Middle frontal gyrus (tissue), 1 donor: ENCODE measurements at regions not wholly inside any gene's neighbourhood (a gene's known extent, or its start where the extent isn't known, plus 50 kb on each side); places are given as distances from the start of the nearest gene placed in this dataset.
A peak's percentile ranks its signal among the peaks of the same experiment; 100 is the strongest.
"Not testable (repeated sequence)": the region's sequence is repeated elsewhere in the genome, so short reads cannot be mapped to it uniquely, and the experiment has no call there.

Experiments used
- DNase-seq: peaks from one replicate; pipeline ENCODE4 v3.0.0-alpha.2; 2015; ENCODE audit warnings: low spot score; ENCODE audit errors: extremely low spot score

DNA sequence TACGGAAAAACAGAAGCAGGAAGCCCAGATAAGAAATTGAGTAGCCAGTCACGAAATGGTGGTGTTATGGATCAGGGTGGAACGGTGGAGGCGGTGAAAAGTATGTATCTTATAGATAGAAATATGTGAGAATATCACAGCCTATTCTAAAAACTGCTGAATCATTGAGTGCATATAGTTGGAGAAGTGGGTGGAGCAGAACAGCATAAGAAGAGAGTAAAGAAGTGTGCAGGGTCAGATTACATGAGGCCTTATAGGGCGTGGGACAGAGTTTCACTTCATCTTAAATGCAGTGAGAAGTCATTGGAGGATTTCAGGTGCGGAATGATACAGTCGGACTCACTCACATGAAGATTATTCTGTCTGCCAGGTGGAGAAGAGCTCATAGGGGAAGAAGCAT lies 293.1 kb downstream of the TRIML1 start:
- no peak for DNase-seq

DNA sequence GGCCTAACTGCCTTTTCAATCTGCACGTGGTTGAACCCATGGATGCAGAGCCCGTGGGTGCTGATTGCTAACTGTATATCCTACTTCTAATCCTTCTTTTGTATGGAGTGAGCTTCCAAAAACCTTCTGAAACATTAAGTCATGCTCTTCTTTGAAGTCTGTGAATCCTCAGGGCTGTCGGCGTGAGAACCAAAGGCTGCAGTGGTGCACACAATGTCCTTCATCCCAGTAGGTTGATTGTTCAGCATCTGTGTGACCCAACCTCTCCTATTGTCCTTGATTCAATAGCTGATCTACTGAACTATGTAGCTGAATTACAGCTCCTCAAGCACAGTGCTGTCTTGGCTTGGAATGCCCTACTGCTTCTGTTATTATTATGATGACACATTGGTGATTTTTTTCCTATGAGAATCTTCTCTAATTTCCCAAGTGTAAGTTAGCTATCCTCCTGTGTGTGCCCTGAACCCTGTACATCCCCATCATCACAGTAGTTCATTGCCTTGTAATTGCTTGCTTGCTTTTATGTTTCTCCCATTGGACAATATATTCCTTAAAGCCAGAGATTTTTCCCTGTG lies 294.6 kb downstream of the TRIML1 start:
- no peak for DNase-seq

DNA sequence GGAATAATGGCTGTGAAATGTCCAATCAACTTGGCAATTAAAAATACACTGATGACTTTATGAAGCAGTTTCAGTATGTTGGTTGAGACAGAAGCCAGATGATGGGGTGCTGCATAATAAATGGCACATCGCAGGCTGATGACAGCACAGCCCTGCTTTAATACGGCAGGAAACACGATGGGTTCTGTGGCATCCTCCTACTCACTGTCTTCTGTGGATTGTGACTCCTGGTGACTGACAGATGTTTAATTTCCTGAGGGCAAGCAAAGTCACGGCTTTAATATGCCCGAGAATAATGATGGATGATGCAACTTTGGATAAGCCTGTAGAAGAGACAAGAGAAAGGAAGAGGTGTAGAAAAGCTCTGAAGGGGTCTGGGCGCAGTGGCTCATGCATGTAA lies 295.4 kb downstream of the TRIML1 start:
- no peak for DNase-seq

DNA sequence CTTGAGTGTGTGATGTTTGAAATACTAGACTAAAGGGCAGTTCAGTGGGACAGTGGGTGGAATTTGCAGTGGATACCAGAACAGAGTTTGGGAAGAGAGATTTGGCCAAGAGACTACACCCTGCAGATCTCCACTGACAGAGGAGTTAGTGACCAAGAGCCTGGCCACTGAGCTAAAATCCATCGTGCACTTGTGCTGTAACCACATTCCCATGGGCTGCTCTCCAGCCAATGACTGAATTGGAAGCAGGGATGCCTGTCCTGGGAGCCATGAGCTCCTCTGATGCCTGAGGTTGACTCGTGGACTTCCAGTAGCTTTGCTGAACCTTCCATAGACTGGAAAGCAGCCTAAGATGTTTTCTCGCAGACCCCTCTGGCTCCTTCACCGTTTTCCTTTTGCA lies 296.1 kb downstream of the TRIML1 start:
- DNase-seq, result no peak

DNA sequence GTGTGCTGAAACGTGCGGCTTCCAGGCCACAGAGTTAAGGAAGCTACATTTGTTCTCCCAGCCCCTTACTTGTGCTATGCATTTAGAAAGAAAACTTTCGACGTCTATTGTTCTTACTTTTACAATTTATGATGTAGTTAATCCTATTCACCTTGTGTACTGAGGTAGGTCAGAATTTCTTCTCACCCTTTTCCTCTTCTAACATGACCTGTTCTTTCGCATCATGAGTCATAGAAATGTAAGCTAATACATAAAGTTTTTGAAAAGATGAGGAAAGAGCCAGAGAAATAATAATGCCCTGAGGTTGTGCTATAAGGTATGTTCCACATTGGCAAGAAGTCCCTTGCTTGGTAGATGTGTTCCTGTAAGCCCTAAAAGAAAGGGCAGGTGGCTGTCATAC lies 298.3 kb downstream of the TRIML1 start:
- DNase-seq, result no peak

DNA sequence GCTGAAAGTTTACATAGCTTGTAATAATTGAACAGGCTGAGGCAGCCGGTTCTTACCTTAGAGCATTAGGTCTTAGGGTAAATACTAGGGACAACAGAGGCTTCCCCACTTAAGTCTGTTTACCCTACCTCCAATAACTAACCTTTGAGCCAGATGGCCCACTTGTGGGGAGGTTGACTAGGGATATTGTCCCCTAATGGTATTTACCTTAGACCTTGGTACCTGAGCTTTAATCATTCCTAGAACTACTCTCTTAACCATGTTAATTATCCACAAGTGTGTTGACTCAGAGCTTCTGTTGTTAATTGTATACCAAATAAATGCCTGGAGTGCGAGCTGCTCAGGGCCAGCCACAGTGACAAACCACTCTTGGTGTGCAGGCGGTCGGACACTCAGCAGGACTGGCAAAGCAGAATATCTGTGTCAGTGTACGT lies 299.2 kb downstream of the TRIML1 start:
- DNase-seq, result not testable (repeated sequence)

DNA sequence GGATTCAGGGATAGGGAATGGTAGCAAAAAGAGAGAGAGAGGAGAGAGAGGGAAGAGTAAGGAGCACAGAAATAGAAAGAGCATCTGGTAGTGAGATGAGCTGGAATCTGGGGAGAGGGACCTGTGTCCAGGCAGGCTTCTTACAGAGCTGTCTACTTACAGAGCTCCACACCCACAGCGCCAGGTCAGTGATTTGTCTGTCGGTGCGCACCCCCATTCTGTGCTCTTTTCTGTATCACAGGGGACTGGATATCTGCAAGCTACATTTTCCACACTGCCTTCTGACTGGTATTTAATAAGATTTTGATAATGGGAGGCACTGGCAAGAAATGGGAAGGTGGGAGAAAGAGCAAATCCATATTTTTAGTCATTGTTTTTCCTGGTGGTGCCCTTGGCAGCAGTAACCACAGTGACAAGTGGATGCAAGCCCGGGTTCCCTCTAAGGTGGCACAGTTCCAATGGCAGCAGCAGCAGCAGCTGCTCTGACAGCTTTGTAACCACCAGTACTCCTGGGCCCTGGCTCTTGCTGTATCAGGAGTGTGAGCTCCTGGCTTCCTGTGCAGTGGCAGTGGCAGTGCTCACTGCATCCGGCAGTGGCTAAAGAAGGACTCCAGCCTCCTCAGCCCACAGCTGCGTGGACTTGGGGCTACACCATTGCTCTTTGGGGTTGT lies 300.5 kb downstream of the TRIML1 start:
- DNase-seq, result peak; percentile 13

DNA sequence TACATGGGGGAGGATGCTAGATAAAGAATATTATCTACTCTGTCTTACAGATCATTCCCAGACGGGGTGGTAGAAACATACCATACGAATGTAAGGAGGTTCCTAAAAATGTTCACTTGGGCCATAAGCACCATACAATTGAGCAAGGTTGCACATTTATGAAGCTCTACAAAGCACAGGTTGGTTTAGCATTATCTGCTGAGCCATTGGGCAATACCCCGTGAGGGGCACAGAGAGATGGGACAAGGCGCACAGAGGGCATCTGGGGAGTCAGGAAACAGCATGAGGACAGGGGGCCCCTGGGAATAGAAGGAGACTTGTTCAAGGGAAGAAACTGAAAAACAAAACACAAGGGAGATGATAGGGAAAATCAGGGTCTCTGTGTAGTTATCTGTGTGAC lies 305.3 kb downstream of the TRIML1 start:
- no peak for DNase-seq

DNA sequence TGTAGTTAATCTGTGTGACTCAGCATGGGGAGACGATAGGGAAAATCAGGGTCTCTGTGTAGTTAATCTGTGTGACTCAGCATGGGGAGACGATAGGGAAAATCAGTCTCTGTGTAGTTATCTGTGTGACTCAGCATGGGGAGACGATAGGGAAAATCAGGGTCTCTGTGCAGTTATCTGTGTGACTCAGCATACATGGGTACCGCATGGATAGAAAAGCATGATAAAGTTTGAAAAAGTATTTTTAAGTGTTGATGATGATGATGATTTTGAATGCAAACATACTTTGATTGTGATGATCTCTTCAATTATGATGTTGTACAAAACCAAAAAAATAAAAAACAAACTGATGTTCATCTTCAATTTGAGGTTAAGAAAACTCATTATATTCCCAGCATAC lies 309.8 kb downstream of the TRIML1 start:
- DNase-seq, result not testable (repeated sequence)

DNA sequence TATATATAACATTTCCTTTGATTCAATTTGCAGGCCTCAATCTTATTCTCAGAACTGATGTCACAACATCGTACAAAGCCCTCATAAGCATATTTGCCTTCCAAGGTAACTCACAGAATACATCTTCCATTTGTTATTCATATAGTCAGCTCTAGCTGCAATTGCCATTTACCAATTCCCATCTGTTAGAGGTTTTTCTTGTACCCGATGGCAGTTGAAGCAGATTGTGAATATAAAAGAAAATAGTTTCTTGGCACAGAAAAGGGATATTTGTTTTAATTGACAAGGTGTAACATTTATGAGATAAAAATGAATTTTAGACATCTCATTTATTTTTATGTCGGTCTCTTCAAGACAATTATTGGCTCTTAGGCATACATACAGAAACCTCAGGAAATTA lies 311.3 kb downstream of the TRIML1 start:
- no peak for DNase-seq

DNA sequence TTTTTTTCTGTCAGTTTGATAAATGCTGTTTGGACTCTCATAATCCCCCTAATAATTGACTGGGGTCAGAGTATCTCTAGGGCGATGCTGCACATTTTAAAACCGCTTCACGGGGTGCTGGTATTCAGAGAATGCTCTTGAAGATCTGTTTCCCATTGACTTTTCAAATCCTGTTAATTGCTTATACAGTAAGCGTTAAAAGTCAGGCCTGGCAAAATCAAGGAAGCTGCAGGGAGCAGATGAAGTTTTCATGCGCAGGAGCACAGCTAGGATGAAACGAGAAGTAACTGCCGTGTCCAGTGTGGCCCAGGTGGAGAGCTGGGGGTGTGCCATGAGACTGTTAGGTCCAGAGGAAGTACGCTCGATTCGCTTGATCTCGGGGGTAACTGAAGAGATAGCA lies 312.9 kb downstream of the TRIML1 start:
- no peak for DNase-seq

DNA sequence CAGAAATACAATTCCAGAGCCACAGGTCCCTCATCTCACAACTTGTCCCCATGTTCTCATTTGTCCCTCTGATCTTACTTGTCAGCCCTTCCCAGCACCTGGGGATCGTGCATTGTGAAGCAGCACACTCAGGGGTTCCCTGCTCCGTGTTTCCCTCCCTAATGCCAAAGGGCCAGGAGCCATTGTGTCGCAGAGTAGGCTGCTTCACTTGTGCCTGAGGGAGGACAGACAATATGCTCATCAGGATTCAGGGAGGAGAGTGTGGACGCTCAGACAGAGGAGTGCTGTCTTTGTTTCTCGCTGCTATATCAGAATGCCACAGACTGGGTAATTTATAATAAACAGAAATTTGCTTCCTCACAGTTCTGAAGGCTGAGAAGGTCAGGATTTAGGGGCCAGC lies 315.3 kb downstream of the TRIML1 start:
- DNase-seq, result no peak

DNA sequence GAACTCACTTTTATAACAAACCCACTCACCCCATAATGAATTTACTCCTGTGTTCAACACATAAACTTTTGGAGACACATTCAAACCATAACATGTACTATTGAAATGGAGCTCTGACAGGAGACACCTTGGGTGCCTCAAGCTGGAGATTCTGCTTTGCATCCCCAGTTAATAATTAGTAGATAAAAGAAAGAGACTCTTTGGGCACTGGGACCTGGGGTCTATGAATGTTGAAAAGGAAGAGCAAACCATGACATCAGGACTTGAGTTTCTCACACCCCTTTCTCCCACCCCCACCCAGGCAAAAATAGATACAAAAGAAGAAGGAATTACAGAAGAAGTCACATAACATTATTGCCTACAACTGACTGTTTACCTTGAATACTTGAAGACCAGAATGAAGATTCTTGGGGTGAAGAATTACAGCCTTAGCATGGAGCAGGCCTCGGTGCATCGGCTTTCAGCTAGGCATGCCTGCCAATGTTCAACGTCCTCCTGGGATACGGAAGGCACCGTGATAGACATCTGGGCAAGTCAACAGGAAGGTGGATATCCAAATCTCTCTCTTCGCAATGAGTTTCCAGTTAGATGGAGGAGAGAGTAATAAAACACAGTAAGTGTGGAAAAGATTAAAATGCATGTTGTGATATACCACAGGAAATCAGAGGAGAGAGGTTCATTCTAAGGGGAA lies 316.0 kb downstream of the TRIML1 start:
- DNase-seq, result no peak

DNA sequence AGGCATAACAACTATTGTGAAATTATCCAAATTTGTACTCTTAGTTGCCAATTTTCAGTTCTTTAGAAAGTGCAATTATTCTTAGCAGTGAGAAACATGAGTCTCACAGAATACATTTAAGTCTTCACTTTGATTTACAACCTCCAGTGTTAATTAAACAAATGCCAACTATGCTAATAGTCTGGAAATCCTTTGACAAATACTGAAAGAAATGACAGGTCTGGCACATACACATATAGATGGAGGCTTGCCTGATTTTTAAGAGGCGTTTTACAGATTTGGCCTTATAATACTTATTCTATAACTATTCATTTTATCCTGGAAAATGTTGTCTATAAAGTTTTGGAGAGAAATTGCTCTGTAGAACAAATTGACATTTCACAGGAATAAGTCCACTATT lies 320.1 kb downstream of the TRIML1 start:
- no peak for DNase-seq

DNA sequence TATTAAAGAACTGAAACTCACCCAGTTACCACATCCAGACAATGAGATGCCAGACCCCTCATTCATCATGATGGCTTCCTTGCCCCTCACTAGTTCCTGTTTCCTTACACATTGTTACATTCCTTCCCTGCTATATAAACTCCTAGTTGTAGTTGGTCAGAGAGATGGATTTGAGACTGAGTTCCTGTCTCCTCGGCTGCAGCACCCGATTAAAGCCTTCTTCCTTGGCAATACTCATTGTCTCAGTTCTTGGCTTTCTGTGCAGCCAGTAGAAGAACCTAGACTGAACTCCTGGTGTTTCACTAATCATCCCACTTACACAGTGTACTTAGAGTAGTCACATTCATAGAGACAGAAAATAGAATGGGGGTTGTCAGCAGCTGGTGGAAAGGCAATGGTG lies 324.7 kb downstream of the TRIML1 start:
- no peak for DNase-seq

DNA sequence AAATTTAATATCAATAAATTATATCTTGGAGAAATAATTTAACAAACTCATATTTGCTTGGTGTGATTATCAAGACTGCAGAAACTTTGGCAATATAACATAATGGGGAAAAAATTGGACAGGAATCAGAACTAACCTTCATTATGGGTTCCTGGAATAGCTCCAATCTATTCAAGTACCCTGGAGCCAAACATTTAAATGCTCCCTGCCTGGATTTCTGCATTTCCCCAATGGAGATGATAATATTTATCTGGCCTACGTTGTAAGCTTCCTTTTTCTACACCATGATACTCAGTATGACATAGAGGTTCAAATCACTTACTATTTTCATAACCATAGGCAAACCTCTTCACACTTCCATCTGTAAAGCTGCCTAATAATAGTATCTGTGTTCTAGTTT lies 326.8 kb downstream of the TRIML1 start:
- no peak for DNase-seq

DNA sequence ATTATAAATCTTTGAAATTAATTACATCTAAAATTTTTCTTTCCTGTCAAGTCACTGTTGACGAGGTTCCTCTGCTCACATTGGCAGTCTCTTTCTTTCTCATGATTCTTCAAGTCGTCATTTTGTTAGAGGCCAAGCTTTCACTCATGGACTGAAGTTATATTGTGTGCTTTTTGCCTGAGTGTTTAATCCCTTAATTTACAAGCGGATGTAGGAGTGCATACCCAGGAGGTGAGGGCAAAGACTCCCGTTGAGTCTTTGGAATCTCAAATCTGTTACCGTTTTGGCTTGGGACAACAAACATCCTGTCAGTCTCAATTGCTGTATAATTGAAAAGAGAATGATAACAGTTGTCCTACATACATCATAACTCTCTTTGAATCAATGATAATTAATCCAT lies 345.0 kb downstream of the TRIML1 start:
- no peak for DNase-seq

DNA sequence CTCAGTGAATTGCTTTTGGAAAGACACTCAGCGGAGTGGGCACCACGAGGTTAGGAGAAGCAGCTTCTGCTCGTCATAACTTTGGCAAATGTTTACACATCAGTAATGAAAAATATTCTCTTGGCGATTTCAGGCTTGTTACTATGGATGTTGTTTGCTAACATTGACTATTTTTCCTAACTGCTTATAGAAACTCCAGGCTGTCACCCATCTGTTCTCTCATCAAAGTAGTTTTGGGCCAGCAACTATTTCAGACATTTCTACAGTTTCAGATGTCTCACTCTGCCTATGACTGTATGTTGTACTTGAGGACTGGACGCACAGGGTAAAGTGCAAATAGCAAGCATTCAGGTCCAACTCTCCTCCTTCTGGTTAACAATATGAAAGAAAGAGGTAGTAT lies 346.7 kb downstream of the TRIML1 start:
- no peak for DNase-seq

DNA sequence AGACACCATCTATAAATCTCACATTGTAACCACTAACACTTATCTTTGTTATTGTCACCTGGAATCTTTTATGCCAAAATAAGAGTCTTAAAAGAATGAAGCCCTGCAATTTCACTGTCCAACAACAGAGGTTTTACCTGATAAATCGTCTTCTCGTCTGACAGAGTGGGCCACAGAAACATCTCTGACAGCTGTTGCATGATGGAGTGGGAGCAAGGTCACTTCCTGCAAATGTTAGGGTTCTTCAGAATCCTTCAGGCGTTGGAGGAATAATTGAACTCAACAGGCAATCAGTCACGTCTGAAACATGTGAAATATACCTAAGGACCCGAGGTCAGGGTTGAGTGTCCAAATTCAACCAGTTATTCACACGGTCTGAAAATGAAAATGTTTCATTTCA lies 353.6 kb downstream of the TRIML1 start:
- no peak for DNase-seq

DNA sequence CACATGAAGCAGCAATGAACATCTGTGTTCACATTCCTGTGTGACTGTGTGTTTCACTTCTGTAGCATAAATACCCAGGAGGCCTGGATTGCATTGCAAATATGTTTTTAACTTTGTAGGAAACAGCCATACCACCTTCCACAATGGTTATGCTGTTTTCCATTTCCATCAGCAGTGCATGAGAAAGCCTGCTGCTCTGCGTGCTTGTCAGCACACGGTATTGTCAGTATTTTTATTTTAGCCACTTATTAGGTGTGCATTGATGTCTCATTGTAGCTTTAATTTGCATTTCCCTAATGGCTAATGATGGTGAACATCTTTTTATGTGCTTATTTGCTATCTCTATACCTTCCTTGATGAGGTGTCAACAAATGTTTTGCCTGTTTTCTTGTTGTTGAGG lies 355.9 kb downstream of the TRIML1 start:
- DNase-seq, result no peak

DNA sequence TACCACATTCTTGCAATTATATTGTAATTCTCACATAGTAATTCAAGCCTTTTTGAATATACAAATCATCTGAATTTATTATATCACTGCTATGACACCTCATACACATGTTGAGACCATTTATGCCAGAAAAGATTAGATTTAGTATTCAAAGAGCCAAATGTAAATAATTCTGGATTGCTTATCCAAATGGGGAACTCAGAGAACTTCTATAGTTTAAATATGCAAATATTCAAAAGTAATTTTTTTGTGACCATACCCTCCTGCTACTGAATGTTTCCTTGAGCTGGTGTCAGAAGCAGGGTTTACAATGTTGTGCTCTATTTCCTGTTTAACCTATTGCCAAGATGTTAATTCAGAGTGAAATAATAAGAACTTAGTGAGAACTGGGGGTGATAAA lies 372.2 kb downstream of the TRIML1 start:
- DNase-seq, result no peak

DNA sequence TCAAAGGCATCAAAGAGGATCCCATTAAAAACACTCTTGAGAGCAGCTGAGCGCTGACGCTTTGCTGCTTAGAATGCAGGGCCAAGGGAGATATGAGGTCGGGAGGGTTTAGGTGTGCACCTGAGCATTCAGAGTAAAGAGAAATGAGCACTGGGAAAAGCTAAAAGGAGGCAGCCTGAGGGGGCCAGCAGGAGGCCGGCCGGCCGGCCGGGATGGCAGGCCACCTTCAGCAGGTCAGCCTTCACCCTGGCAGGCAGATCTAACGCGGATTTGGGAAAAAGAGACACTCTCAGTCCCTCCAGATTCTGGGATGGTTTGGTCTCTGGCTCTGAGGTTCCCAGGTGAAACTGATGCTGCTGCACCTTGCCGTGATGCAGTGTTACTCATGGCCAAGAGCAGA lies 393.5 kb downstream of the TRIML1 start:
- no peak for DNase-seq

DNA sequence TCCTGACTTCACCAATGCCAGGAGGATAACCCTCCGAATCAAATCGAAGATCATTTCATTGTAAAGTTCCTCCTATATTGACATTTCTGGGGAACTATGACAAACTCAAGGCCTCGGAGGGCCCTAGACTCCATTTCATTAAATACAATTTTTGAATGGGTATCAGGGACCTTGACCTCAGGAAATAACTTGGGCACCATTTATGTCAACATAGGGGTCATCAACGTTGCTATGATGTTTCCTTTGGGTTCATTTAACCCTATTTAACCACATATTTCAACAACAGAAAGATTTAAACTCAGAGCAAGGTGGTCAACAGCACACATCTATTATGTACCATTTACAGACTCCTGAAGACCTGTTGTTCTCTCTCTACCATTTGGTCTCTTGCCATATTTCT lies 395.1 kb downstream of the TRIML1 start:
- no peak for DNase-seq
